DOHH2 (cell line): ENCODE measurements at regions not wholly inside any gene's neighbourhood (a gene's known extent, or its start where the extent isn't known, plus 50 kb on each side); places are given as distances from the start of the nearest gene placed in this dataset.

Experiments
- H3F3A ChIP-seq: fragments of 200-600 bp; sonication (generic), shearing (Covaris generic); 2 replicates; pipeline ENCODE4 v1.6.0; 2016; ENCODE audit warnings: antibody characterized with exemption, mild to moderate bottlenecking; ENCODE audit not compliant: control insufficient read depth, insufficient read depth
- H3K27ac ChIP-seq: fragments of 200-600 bp; sonication (generic); 2 replicates; pipeline ENCODE4 v1.5.1; 2014; ENCODE audit warnings: low read depth, mild to moderate bottlenecking, low read length, moderate library complexity
- H3K27me3 ChIP-seq: fragments of 200-600 bp; sonication (generic); 2 replicates; pipeline ENCODE4 v1.6.1; 2014; ENCODE audit warnings: mild to moderate bottlenecking, low read length, mixed read lengths; ENCODE audit not compliant: control insufficient read depth
- H3K36me3 ChIP-seq: fragments of 200-600 bp; sonication (generic); 2 replicates; pipeline ENCODE4 v1.6.1; 2014; ENCODE audit warnings: mild to moderate bottlenecking, low read length, moderate library complexity, mixed read lengths; ENCODE audit not compliant: control insufficient read depth
- H3K4me1 ChIP-seq: fragments of 200-600 bp; sonication (generic); 2 replicates; pipeline ENCODE4 v1.6.1; 2014; ENCODE audit warnings: mild to moderate bottlenecking, low read length, mixed read lengths; ENCODE audit not compliant: control insufficient read depth
- H3K4me2 ChIP-seq: fragments of 200-600 bp; sonication (generic); 2 replicates; pipeline ENCODE4 v1.6.0; 2014; ENCODE audit warnings: mild to moderate bottlenecking, low read length, moderate library complexity
- H3K4me3 ChIP-seq: fragments of 200-600 bp; sonication (generic); 2 replicates; pipeline ENCODE4 v1.5.1; 2014; ENCODE audit warnings: mild to moderate bottlenecking, low read length, mixed read lengths
- H3K79me2 ChIP-seq: fragments of 200-600 bp; sonication (generic); 2 replicates; pipeline ENCODE4 v1.6.1; 2014; ENCODE audit warnings: mild to moderate bottlenecking, low read length, mixed read lengths; ENCODE audit not compliant: control insufficient read depth
- H3K9me2 ChIP-seq: fragments of 200-600 bp; sonication (generic); replicated peaks from 2 replicates; pipeline ENCODE4 v1.6.1; 2014; ENCODE audit warnings: mild to moderate bottlenecking, low read length, mixed read lengths; ENCODE audit not compliant: control insufficient read depth
- H3K9me3 ChIP-seq: fragments of 200-600 bp; sonication (generic); 2 replicates; pipeline ENCODE4 v1.6.1; 2014; ENCODE audit warnings: antibody characterized with exemption, low read length, mixed read lengths; ENCODE audit not compliant: control insufficient read depth, insufficient read depth
- H4K20me1 ChIP-seq: fragments of 200-600 bp; sonication (generic); 2 replicates; pipeline ENCODE4 v1.6.0; 2014; ENCODE audit warnings: low read depth, mild to moderate bottlenecking, antibody characterized with exemption, low read length, moderate library complexity; ENCODE audit not compliant: control insufficient read depth, insufficient read depth
- CTCF ChIP-seq: fragments of 200-600 bp; sonication (generic); IDR thresholded peaks from one replicate; pipeline ENCODE4 v1.5.1; 2014; ENCODE audit warnings: antibody characterized with exemption, mild to moderate bottlenecking, low read depth, low read length; ENCODE audit not compliant: poor library complexity, severe bottlenecking
- EZH2phosphoT487 ChIP-seq: fragments of 200-600 bp; sonication (generic); IDR thresholded peaks from 2 replicates; pipeline ENCODE4 v1.6.1; 2017; ENCODE audit warnings: borderline replicate concordance, mild to moderate bottlenecking, antibody characterized with exemption, low read length, moderate library complexity, mixed read lengths

GRCh38 chr1:239311331-239311730 is 75.0 kb upstream of the CHRM3 start:
- H3K4me1 ChIP-seq: no peaks in the 10 kb centered on the region
- H3K27ac ChIP-seq: no peak overlapping the region
- H3K4me3 ChIP-seq: no peak overlapping the region
- no peaks in the 10 kb centered on the region for H4K20me1 ChIP-seq
- no peaks in the 10 kb centered on the region for H3K79me2 ChIP-seq
- TF ChIP-seq CTCF (no peak), EZH2phosphoT487 (no peak)
- no peaks in the 10 kb centered on the region for H3K36me3 ChIP-seq
- H3K9me2 ChIP-seq: no peaks in the 10 kb centered on the region
- H3K27me3 ChIP-seq: no peaks in the 10 kb centered on the region
- no peak overlapping the region for H3K4me2 ChIP-seq
- H3K9me3 ChIP-seq: no peaks in the 10 kb centered on the region
- no peaks in the 10 kb centered on the region for H3F3A ChIP-seq

GRCh38 chr1:239308701-239309333 is 77.6 kb upstream of the CHRM3 start:
- H4K20me1 ChIP-seq: no peaks in the 10 kb centered on the region
- H3K27me3 ChIP-seq: no peaks in the 10 kb centered on the region
- H3F3A ChIP-seq: no peaks in the 10 kb centered on the region
- H3K9me2 ChIP-seq: no peaks in the 10 kb centered on the region
- TF ChIP-seq EZH2phosphoT487: no peak
- TF ChIP-seq CTCF: peak; percentile 61
- H3K79me2 ChIP-seq: no peaks in the 10 kb centered on the region
- no peak overlapping the region for H3K4me2 ChIP-seq
- H3K4me1 ChIP-seq: no peaks in the 10 kb centered on the region
- H3K27ac ChIP-seq: no peak overlapping the region
- H3K4me3 ChIP-seq: no peak overlapping the region
- no peaks in the 10 kb centered on the region for H3K36me3 ChIP-seq
- no peaks in the 10 kb centered on the region for H3K9me3 ChIP-seq

- no peak overlapping the region for H3K4me2 ChIP-seq
- no peak overlapping the region for H3K4me3 ChIP-seq
- no peak overlapping the region for H3K27ac ChIP-seq
- no peaks in the 10 kb centered on the region for H3K27me3 ChIP-seq
- H3F3A ChIP-seq: no peaks in the 10 kb centered on the region
- no peaks in the 10 kb centered on the region for H3K4me1 ChIP-seq
- no peaks in the 10 kb centered on the region for H3K79me2 ChIP-seq
- no peaks in the 10 kb centered on the region for H4K20me1 ChIP-seq
- no peaks in the 10 kb centered on the region for H3K36me3 ChIP-seq
- no peaks in the 10 kb centered on the region for H3K9me3 ChIP-seq
- H3K9me2 ChIP-seq: no peaks in the 10 kb centered on the region
- TF ChIP-seq EZH2phosphoT487 (no peak), CTCF (no peak)
Observed at GRCh38 chr1:239307886-239308285, 78.5 kb upstream of the CHRM3 start.

- Histone ChIP-seq H3K36me3 (no peaks in the 10 kb centered on the region), H4K20me1 (no peaks in the 10 kb centered on the region), H3K27ac (no peak overlapping the region), H3K27me3 (no peaks in the 10 kb centered on the region), H3K4me1 (no peaks in the 10 kb centered on the region), H3K9me2 (no peaks in the 10 kb centered on the region), H3K4me3 (no peak overlapping the region), H3K9me3 (no peaks in the 10 kb centered on the region), H3F3A (no peaks in the 10 kb centered on the region), H3K4me2 (no peak overlapping the region), H3K79me2 (no peaks in the 10 kb centered on the region)
- TF ChIP-seq EZH2phosphoT487 (no peak), CTCF (no peak)
Observed at GRCh38 chr1:239306426-239306825, 79.9 kb upstream of the CHRM3 start.
